Naive thymus-derived CD4-positive, alpha-beta T cell (primary cell): ENCODE measurements at regions not wholly inside any gene's neighbourhood (a gene's known extent, or its start where the extent isn't known, plus 50 kb on each side); places are given as distances from the start of the nearest gene placed in this dataset.
"Not testable (repeated sequence)": the region's sequence is repeated elsewhere in the genome, so short reads cannot be mapped to it uniquely, and the experiment has no call there.

ENCODE experiments used
- ATAC-seq: fragments of 150-1000 bp; cut with Tn5 transposase; 2 replicates; pipeline ENCODE4 v1.10.0; 2021; ENCODE audit warnings: mild to moderate bottlenecking, moderate library complexity
- CTCF ChIA-PET: fragments of 350-600 bp; sonication (Branson Sonifier 250); formaldehyde crosslinking; loops from one replicate; lab custom pipeline; 2021; ENCODE audit warnings: antibody characterized with exemption; lab: Charles Lee
- POLR2A ChIA-PET: fragments of 350-600 bp; sonication (Branson Sonifier 250); formaldehyde crosslinking; loops from one replicate; lab custom pipeline; 2021; ENCODE audit warnings: antibody characterized with exemption, inconsistent platforms; lab: Charles Lee
- DNase-seq, 9 donors: peaks; one replicate each; pipeline versions ENCODE4 v3.0.0 to v3.0.0-alpha.2; 2020 to 2022; ENCODE audit warnings: mixed read lengths in 1 of 9
- H3K27ac ChIP-seq: one replicate; pipeline ENCODE4 v1.7.0; 2013; ENCODE audit warnings: mild to moderate bottlenecking, low read depth, low read length, moderate library complexity
- H3K27me3 ChIP-seq, 2 donors: one replicate each; pipeline ENCODE4 v1.7.0; 2013; ENCODE audit warnings: low read length in 2 of 2, mild to moderate bottlenecking in 2 of 2, moderate library complexity in 2 of 2; ENCODE audit not compliant: control insufficient read depth in 2 of 2, insufficient read depth in 2 of 2
- H3K36me3 ChIP-seq, 3 experiments: 1 replicate in 2 of 3; 2 replicates in 1 of 3; pipeline ENCODE4 v1.7.0; 2013; ENCODE audit warnings: low read length in 3 of 3, mild to moderate bottlenecking in 3 of 3, moderate library complexity in 1 of 3; ENCODE audit not compliant: insufficient read depth in 3 of 3, control insufficient read depth in 2 of 3
- H3K4me1 ChIP-seq, 2 donors: one replicate each; pipeline ENCODE4 v1.7.0; 2013; ENCODE audit warnings: low read length in 2 of 2, mild to moderate bottlenecking in 2 of 2, moderate library complexity in 1 of 2; ENCODE audit not compliant: control insufficient read depth in 2 of 2, insufficient read depth in 2 of 2
- H3K4me3 ChIP-seq: 2 replicates; pipeline ENCODE4 v1.7.0; 2013; ENCODE audit warnings: mild to moderate bottlenecking, low read length
- H3K9me3 ChIP-seq, 3 experiments: 1 replicate in 2 of 3; 2 replicates in 1 of 3; pipeline ENCODE4 v1.7.0; 2013; ENCODE audit warnings: low read length in 3 of 3; ENCODE audit not compliant: control insufficient read depth in 2 of 3
- H3K27ac Mint-ChIP-seq, 9 donors: one replicate each; pipeline ENCODE4 v1.8.0; 2020 to 2022; ENCODE audit warnings: mixed read lengths in 9 of 9, mild to moderate bottlenecking in 8 of 9, moderate library complexity in 5 of 9, inconsistent platforms in 2 of 9
- H3K27me3 Mint-ChIP-seq, 5 donors: one replicate each; pipeline ENCODE4 v1.8.0; 2021 to 2022; ENCODE audit warnings: mixed read lengths in 5 of 5, mild to moderate bottlenecking in 1 of 5
- H3K36me3 Mint-ChIP-seq, 5 donors: one replicate each; pipeline ENCODE4 v1.8.0; 2020 to 2022; ENCODE audit warnings: mixed read lengths in 5 of 5, mild to moderate bottlenecking in 3 of 5, inconsistent platforms in 1 of 5
- H3K4me1 Mint-ChIP-seq, 7 donors: one replicate each; pipeline ENCODE4 v1.8.0; 2020 to 2022; ENCODE audit warnings: mixed read lengths in 7 of 7, mild to moderate bottlenecking in 3 of 7, inconsistent platforms in 1 of 7
- H3K4me3 Mint-ChIP-seq, 10 donors: one replicate each; pipeline ENCODE4 v1.8.0; 2020 to 2022; ENCODE audit warnings: mild to moderate bottlenecking in 10 of 10, mixed read lengths in 10 of 10, moderate library complexity in 6 of 10, inconsistent platforms in 2 of 10
- H3K9me3 Mint-ChIP-seq, 11 donors: one replicate each; pipeline ENCODE4 v1.8.0; 2020 to 2022; ENCODE audit warnings: mixed read lengths in 11 of 11, mild to moderate bottlenecking in 4 of 11, inconsistent platforms in 1 of 11, moderate library complexity in 1 of 11
- intact Hi-C, 2 donors: fragments of 100-400 bp; cut with micrococcal nuclease; formaldehyde crosslinking; loops; one replicate each; pipeline ENCODE4 v1.15.1; 2023

DNA sequence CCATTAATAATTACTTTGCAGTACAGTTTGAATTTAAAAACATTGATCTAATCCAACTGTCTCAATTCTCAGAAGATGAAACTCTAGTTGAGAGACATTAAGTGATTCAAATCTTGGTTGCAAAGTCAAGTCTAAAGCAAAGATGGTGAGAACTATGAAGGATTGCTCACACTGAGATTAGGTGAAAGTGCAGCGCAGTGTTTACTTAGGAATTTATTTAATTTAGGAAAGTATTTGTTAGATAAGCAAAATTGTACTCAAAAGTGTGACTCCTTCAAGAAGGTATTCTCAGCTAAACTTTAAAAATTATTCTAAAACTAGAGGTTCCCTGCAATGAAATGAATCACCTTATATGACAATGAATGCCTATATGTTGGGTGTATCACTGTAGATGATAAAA, 454.9 kb downstream of the PDGFC start:
- no peaks in the 10 kb centered on the region for H3K9me3 ChIP-seq
- H3K36me3 Mint-ChIP-seq: no peaks in the 10 kb centered on the region
- no peaks in the 10 kb centered on the region for H3K36me3 ChIP-seq
- H3K4me3 Mint-ChIP-seq: no peak overlapping the region
- ATAC-seq (no peak), DNase-seq (no peak)
- POLR2A ChIA-PET: no interaction called here
- H3K9me3 Mint-ChIP-seq: peaks cover 0 to 11% (median 0%) of the 10 kb centered on the region in 11 donors
- no peak overlapping the region for H3K27ac ChIP-seq
- no peaks in the 10 kb centered on the region for H3K27me3 ChIP-seq
- intact Hi-C loops: no loop called here
- no peaks in the 10 kb centered on the region for H3K4me1 Mint-ChIP-seq
- no peak overlapping the region for H3K27ac Mint-ChIP-seq
- H3K4me1 ChIP-seq: no peaks in the 10 kb centered on the region
- no peaks in the 10 kb centered on the region for H3K27me3 Mint-ChIP-seq
- CTCF ChIA-PET: no interaction called here
- H3K4me3 ChIP-seq: no peak overlapping the region

GRCh38 chr4:156515295-156515694, 456.3 kb downstream of the PDGFC start:
- DNase-seq: no peak
- H3K36me3 ChIP-seq: no peaks in the 10 kb centered on the region
- peak; percentile 42 for ATAC-seq
- CTCF ChIA-PET: no interaction called here
- POLR2A ChIA-PET: no interaction called here
- intact Hi-C loops: no loop called here
- no peak overlapping the region for H3K4me3 ChIP-seq
- Mint-ChIP-seq H3K4me1 (no peaks in the 10 kb centered on the region), H3K9me3 (peaks cover 0 to 23% (median 3%) of the 10 kb centered on the region in 11 donors), H3K27me3 (no peaks in the 10 kb centered on the region), H3K36me3 (no peaks in the 10 kb centered on the region), H3K4me3 (no peak overlapping the region), H3K27ac (no peak overlapping the region)
- H3K4me1 ChIP-seq: no peaks in the 10 kb centered on the region
- H3K9me3 ChIP-seq: no peaks in the 10 kb centered on the region
- H3K27me3 ChIP-seq: no peaks in the 10 kb centered on the region
- H3K27ac ChIP-seq: no peak overlapping the region

DNA sequence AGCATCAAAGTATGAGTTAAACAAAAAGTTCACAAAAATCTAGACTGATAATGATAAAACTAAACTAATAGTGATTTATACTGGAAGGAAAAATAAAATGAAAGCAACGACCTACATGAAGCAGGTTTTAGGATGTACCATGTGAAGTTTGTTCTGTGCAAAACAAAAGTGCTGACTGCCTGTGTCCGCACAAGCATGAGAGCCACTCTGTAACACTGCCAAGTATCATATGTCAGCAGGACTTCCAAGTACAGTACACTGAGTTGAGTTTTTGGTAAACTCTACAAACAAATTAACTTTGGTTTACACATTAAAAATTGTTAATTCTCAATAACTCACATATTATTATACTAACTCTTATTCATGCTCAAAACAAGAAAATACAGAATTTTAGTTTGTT, 459.0 kb downstream of the PDGFC start:
- intact Hi-C loops: no loop called here
- ChIA-PET CTCF (no interaction called here), POLR2A (no interaction called here)
- Histone ChIP-seq H3K4me1 (no peaks in the 10 kb centered on the region), H3K27ac (no peak overlapping the region), H3K9me3 (no peaks in the 10 kb centered on the region), H3K27me3 (no peaks in the 10 kb centered on the region), H3K4me3 (no peak overlapping the region), H3K36me3 (no peaks in the 10 kb centered on the region)
- no peaks in the 10 kb centered on the region for H3K27me3 Mint-ChIP-seq
- H3K27ac Mint-ChIP-seq: no peak overlapping the region
- H3K36me3 Mint-ChIP-seq: no peaks in the 10 kb centered on the region
- H3K4me1 Mint-ChIP-seq: no peaks in the 10 kb centered on the region
- no peak overlapping the region for H3K4me3 Mint-ChIP-seq
- DNase-seq (no peak), ATAC-seq (no peak)
- H3K9me3 Mint-ChIP-seq: peaks cover 0 to 23% (median 2%) of the 10 kb centered on the region in 11 donors

GRCh38 chr4:156509921-156510320, 461.7 kb downstream of the PDGFC start:
- H3K27ac Mint-ChIP-seq, DNase-seq, H3K27ac ChIP-seq, H3K4me1 ChIP-seq, ATAC-seq, H3K27me3 ChIP-seq, intact Hi-C loops, CTCF ChIA-PET, H3K4me1 Mint-ChIP-seq, H3K4me3 Mint-ChIP-seq, H3K9me3 ChIP-seq, H3K36me3 Mint-ChIP-seq, H3K27me3 Mint-ChIP-seq, POLR2A ChIA-PET, H3K36me3 ChIP-seq, H3K4me3 ChIP-seq: not testable (repeated sequence)
- H3K9me3 Mint-ChIP-seq: peaks cover 0 to 34% (median 4%) of the 10 kb centered on the region in 11 donors

DNA sequence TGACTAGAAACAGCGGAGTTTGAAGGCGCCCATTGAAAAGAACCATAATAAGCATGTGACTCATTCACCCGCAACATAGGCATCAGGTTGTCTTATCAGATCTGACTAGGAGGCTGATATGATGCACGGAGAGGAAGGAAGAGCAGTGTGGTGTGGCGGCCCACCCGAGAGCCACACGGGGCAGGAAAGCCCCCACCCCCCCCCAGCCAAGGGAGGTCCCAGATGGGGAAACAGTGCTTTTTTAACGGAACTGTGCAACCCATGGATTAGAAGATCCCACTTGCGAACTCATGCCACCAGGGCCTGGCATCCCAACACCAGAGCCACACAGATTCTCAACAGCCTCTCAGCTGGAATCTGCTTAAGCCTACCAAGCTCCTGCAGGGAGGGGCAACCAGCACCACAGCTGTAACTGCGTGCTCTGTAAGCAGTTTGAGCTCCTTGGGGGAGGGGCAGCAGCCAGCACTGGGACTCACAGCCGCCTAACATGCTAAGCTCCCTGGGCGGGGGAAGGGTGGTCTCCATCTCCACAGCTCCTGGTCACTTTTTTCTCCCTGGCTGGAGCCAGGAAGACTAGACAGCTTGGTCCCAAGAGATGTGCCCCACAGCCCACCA, 466.2 kb downstream of the PDGFC start:
- Mint-ChIP-seq H3K36me3 (no peaks in the 10 kb centered on the region), H3K27ac (no peak overlapping the region), H3K27me3 (no peaks in the 10 kb centered on the region), H3K4me3 (no peak overlapping the region), H3K9me3 (peaks cover 0 to 40% (median 7%) of the 10 kb centered on the region in 11 donors), H3K4me1 (no peaks in the 10 kb centered on the region)
- ATAC-seq (peak; percentile 81), DNase-seq (no peak)
- H3K4me1 ChIP-seq: no peaks in the 10 kb centered on the region
- ChIA-PET POLR2A (no interaction called here), CTCF (no interaction called here)
- H3K36me3 ChIP-seq: no peaks in the 10 kb centered on the region
- no peak overlapping the region for H3K27ac ChIP-seq
- no peak overlapping the region for H3K4me3 ChIP-seq
- no peaks in the 10 kb centered on the region for H3K27me3 ChIP-seq
- intact Hi-C loops: no loop called here
- no peaks in the 10 kb centered on the region for H3K9me3 ChIP-seq

- Histone ChIP-seq H3K9me3 (no peaks in the 10 kb centered on the region), H3K36me3 (no peaks in the 10 kb centered on the region), H3K4me1 (no peaks in the 10 kb centered on the region), H3K4me3 (no peak overlapping the region), H3K27me3 (peaks cover 0 to 3% of the 10 kb centered on the region in 2 donors), H3K27ac (no peak overlapping the region)
- ChIA-PET CTCF (no interaction called here), POLR2A (no interaction called here)
- H3K36me3 Mint-ChIP-seq: no peaks in the 10 kb centered on the region
- ATAC-seq: no peak
- no peak overlapping the region for H3K4me3 Mint-ChIP-seq
- H3K4me1 Mint-ChIP-seq: no peaks in the 10 kb centered on the region
- no peak overlapping the region for H3K27ac Mint-ChIP-seq
- DNase-seq: no peak
- intact Hi-C loops: no loop called here
- no peaks in the 10 kb centered on the region for H3K27me3 Mint-ChIP-seq
- H3K9me3 Mint-ChIP-seq: peaks cover 0 to 39% (median 7%) of the 10 kb centered on the region in 11 donors
Measured at GRCh38 chr4:156503119-156503518, 468.5 kb downstream of the PDGFC start.

DNA sequence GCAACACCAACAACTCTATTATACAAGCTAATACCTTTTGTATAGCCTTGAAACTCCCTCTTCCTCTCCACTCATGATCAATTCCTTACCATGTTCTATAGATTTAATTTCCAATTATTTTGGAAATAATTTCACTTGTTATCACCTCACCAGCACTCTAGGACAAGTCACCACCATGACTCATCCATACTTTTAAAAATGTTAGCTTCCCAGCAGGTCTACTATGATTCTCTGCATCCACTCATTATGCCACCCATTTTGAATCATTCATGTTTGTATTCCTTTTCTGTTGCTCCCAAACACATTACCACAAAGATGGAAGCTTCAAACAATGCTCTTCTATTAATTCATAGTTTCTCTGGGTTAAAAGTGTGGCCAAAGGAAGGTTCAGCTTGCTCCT, 469.6 kb downstream of the PDGFC start:
- no peaks in the 10 kb centered on the region for H3K4me1 Mint-ChIP-seq
- no peaks in the 10 kb centered on the region for H3K36me3 Mint-ChIP-seq
- intact Hi-C loops: no loop called here
- Histone ChIP-seq H3K4me1 (no peaks in the 10 kb centered on the region), H3K27me3 (peaks cover 0 to 3% of the 10 kb centered on the region in 2 donors), H3K9me3 (no peaks in the 10 kb centered on the region), H3K27ac (no peak overlapping the region), H3K4me3 (no peak overlapping the region), H3K36me3 (no peaks in the 10 kb centered on the region)
- no peaks in the 10 kb centered on the region for H3K27me3 Mint-ChIP-seq
- H3K9me3 Mint-ChIP-seq: peaks cover 0 to 32% (median 4%) of the 10 kb centered on the region in 11 donors
- H3K4me3 Mint-ChIP-seq: no peak overlapping the region
- no peak for ATAC-seq
- CTCF ChIA-PET: no interaction called here
- DNase-seq: no peak
- H3K27ac Mint-ChIP-seq: no peak overlapping the region
- POLR2A ChIA-PET: no interaction called here
